Vagina (tissue), 2 donors: ENCODE measurements at regions not wholly inside any gene's neighbourhood (a gene's known extent, or its start where the extent isn't known, plus 50 kb on each side); places are given as distances from the start of the nearest gene placed in this dataset.

Experiments used
- DNase-seq, 2 donors: peaks; one replicate each; pipeline ENCODE4 v3.0.0-alpha.2; 2017; ENCODE audit errors: extremely low spot score in 2 of 2
- H3K27ac ChIP-seq: fragments of 200-600 bp; sonication (generic); one replicate; pipeline ENCODE4 v1.5.1; 2019
- H3K27me3 ChIP-seq: fragments of 200-600 bp; sonication (generic); one replicate; pipeline ENCODE4 v1.5.1; 2019
- H3K36me3 ChIP-seq, 2 donors: fragments of 200-600 bp; sonication (generic); one replicate each; pipeline ENCODE4 v1.5.1; 2017 to 2019
- H3K4me1 ChIP-seq: fragments of 200-600 bp; sonication (generic); one replicate; pipeline ENCODE4 v1.5.1; 2019
- H3K4me3 ChIP-seq, 2 donors: fragments of 200-600 bp; sonication (generic); 1 replicate in 1 of 2; 2 replicates in 1 of 2; pipeline ENCODE4 v1.5.1; 2016 to 2019
- H3K9me3 ChIP-seq: fragments of 200-600 bp; sonication (generic); one replicate; pipeline ENCODE4 v1.5.1; 2019
- POLR2A ChIP-seq, 2 donors: fragments of 450-650 bp; IDR thresholded peaks; one replicate each; pipeline ENCODE4 v1.6.1; 2017; ENCODE audit warnings: antibody characterized with exemption in 2 of 2, mild to moderate bottlenecking in 2 of 2, moderate library complexity in 2 of 2
- POLR2AphosphoS5 ChIP-seq, 2 donors: sonication (generic); formaldehyde crosslinking; IDR thresholded peaks; one replicate each; pipeline ENCODE4 v1.9.0; 2017; ENCODE audit warnings: antibody characterized with exemption in 2 of 2, mild to moderate bottlenecking in 2 of 2, low read depth in 1 of 2; ENCODE audit not compliant: insufficient read depth in 1 of 2
- intact Hi-C: fragments of 100-400 bp; cut with DNase I; formaldehyde crosslinking; loops from one replicate; pipeline ENCODE4 v1.15.1; 2023
- TF ChIP-seq, protein P1 (sequence below), 3 experiments: fragments of 450-650 bp in 2 of 3; fragments of 200-600 bp in 1 of 3; sonication (generic) in 1 of 3; IDR thresholded peaks; one replicate each; pipeline ENCODE4 v1.5.1; 2017 to 2019; ENCODE audit warnings: antibody characterized with exemption in 3 of 3, mild to moderate bottlenecking in 2 of 3, moderate library complexity in 2 of 3

GRCh38 chr6:165988302-165988756, 179.3 kb downstream of the TBXT start:
- H3K27me3 ChIP-seq = no peaks in the 10 kb centered on the region
- no peaks in the 10 kb centered on the region for H3K36me3 ChIP-seq
- H3K9me3 ChIP-seq = no peaks in the 10 kb centered on the region
- no peak overlapping the region for H3K27ac ChIP-seq
- H3K4me3 ChIP-seq = peak overlapping the region; percentile 35 to 44
- DNase-seq = no peak
- peaks cover 16% of the 10 kb centered on the region for H3K4me1 ChIP-seq
- intact Hi-C loops = no loop called here
- TF ChIP-seq, protein P1, sequence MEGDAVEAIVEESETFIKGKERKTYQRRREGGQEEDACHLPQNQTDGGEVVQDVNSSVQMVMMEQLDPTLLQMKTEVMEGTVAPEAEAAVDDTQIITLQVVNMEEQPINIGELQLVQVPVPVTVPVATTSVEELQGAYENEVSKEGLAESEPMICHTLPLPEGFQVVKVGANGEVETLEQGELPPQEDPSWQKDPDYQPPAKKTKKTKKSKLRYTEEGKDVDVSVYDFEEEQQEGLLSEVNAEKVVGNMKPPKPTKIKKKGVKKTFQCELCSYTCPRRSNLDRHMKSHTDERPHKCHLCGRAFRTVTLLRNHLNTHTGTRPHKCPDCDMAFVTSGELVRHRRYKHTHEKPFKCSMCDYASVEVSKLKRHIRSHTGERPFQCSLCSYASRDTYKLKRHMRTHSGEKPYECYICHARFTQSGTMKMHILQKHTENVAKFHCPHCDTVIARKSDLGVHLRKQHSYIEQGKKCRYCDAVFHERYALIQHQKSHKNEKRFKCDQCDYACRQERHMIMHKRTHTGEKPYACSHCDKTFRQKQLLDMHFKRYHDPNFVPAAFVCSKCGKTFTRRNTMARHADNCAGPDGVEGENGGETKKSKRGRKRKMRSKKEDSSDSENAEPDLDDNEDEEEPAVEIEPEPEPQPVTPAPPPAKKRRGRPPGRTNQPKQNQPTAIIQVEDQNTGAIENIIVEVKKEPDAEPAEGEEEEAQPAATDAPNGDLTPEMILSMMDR (IDR thresholded peaks at IDR 0.05) = no peak

DNA sequence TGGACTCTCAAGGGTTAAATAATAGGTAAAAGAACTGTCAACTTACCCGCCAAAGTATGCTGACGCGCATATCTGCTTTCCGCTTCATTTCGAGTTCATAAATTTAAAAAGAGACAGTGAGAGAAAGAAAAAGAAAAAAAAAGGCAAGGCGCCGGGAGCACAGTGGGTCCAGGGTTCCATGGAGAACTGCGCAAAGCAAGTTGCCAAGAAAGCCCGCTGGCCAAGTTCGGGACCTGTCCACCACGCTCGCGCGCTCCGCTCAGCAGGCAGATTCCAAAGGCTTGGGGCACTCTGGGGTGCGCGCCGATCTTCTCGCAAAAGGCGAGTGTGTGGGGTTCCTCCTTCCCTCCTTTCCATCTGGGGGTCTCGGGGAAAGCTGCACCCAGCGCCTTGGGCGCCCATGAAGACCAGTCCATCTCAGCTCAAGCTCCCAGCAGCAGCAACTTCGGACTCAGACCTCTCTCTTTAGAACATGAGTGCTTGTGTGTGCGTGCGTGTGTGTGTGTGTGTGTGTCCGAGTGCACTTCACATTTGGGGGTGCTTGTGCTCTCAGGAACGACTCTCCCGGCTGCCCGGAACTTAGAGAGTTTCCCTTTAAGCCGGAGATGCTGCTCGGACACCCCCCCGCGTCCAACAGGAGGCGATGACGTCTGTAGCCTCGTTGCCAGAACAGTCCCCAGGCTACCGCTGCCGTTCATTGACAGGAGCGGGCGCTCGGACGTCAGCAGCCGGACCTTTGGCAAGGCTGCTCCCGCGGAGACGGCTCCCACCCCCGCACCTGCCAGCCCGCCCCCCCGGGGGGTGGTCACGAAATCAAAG, 180.0 kb downstream of the TBXT start:
- TF ChIP-seq POLR2AphosphoS5 (IDR thresholded peaks at IDR 0.05; ENCODE audit: insufficient read depth in 1 of 2, low read depth in 1 of 2) = peak in 1 of 2 donors; percentile 62
- TF ChIP-seq, protein P1 (IDR thresholded peaks at IDR 0.05) = no peak
- TF ChIP-seq POLR2A (IDR thresholded peaks at IDR 0.05) = no peak
- Histone ChIP-seq H3K27ac (no peak overlapping the region), H3K9me3 (no peaks in the 10 kb centered on the region), H3K4me1 (peaks cover 16% of the 10 kb centered on the region), H3K4me3 (peak overlapping the region; percentile 35 to 44), H3K36me3 (no peaks in the 10 kb centered on the region), H3K27me3 (no peaks in the 10 kb centered on the region)
- peak in 1 of 2 donors; percentile 93 for DNase-seq
- intact Hi-C loops = no loop called here

- TF ChIP-seq POLR2AphosphoS5 (IDR thresholded peaks at IDR 0.05; ENCODE audit: insufficient read depth in 1 of 2, low read depth in 1 of 2) (no peak), POLR2A (IDR thresholded peaks at IDR 0.05) (no peak)
- TF ChIP-seq, protein P1 (IDR thresholded peaks at IDR 0.05) = no peak
- H3K27me3 ChIP-seq = no peaks in the 10 kb centered on the region
- H3K27ac ChIP-seq = no peak overlapping the region
- no peaks in the 10 kb centered on the region for H3K36me3 ChIP-seq
- no peaks in the 10 kb centered on the region for H3K9me3 ChIP-seq
- no peak for DNase-seq
- peaks cover 16% of the 10 kb centered on the region for H3K4me1 ChIP-seq
- peak overlapping the region; percentile 35 to 44 for H3K4me3 ChIP-seq
- intact Hi-C loops = no loop called here
Measured at GRCh38 chr6:165986914-165987482, 180.7 kb downstream of the TBXT start.

- no peaks in the 10 kb centered on the region for H3K27me3 ChIP-seq
- intact Hi-C loops = no loop called here
- H3K4me3 ChIP-seq = peak overlapping the region; percentile 35 to 44
- no peak for DNase-seq
- H3K4me1 ChIP-seq = peaks cover 16% of the 10 kb centered on the region
- no peak overlapping the region for H3K27ac ChIP-seq
- no peaks in the 10 kb centered on the region for H3K36me3 ChIP-seq
- no peaks in the 10 kb centered on the region for H3K9me3 ChIP-seq
- TF ChIP-seq, protein P1 (IDR thresholded peaks at IDR 0.05) = no peak
- TF ChIP-seq POLR2AphosphoS5 (IDR thresholded peaks at IDR 0.05; ENCODE audit: insufficient read depth in 1 of 2, low read depth in 1 of 2) = no peak
- TF ChIP-seq POLR2A (IDR thresholded peaks at IDR 0.05) = no peak
Measured at GRCh38 chr6:165986311-165986913, 181.2 kb downstream of the TBXT start.
